Panc1 (cell line): ENCODE measurements at regions not wholly inside any gene's neighbourhood (a gene's known extent, or its start where the extent isn't known, plus 50 kb on each side); places are given as distances from the start of the nearest gene placed in this dataset.

Source experiments
- ATAC-seq: fragments of 200-7000 bp; cut with Tn5 transposase; 2 replicates; pipeline ENCODE4 v1.9.1; 2020; ENCODE audit warnings: mild to moderate bottlenecking, moderate library complexity
- BruUV-seq: library from RNA; stranded (reverse); fragments of 400-500 nt; replicated peaks from 2 replicates; lab custom pipeline; 2021; lab: Mats Ljungman, UMichigan
- CTCF ChIA-PET: fragments of 300-600 bp; sonication (Branson Sonifier 250); formaldehyde crosslinking; loops from one replicate; lab custom pipeline; 2022; ENCODE audit warnings: antibody characterized with exemption; lab: Charles Lee
- POLR2A ChIA-PET: fragments of 300-600 bp; sonication (Branson Sonifier 250); formaldehyde crosslinking; loops from one replicate; lab custom pipeline; 2022; ENCODE audit warnings: antibody characterized with exemption; lab: Charles Lee
- DNase-seq: peaks from one replicate; pipeline ENCODE4 v3.0.0-alpha.2; 2010; ENCODE audit warnings: low read depth, low spot score
- H3K27ac ChIP-seq: 2 replicates; pipeline ENCODE4 v1.5.1; 2011; ENCODE audit warnings: mild to moderate bottlenecking, low read length, inconsistent platforms
- H3K27me3 ChIP-seq: fragments of 200-500 bp; sonication (Bioruptor generic); 2 replicates; pipeline ENCODE4 v1.6.0; 2014; ENCODE audit warnings: low read length, inconsistent platforms; ENCODE audit not compliant: control insufficient read depth, insufficient read depth
- H3K36me3 ChIP-seq: fragments of 200-500 bp; sonication (Bioruptor generic); 2 replicates; pipeline ENCODE4 v1.5.1; 2014; ENCODE audit warnings: inconsistent platforms, mild to moderate bottlenecking, low read length, moderate library complexity; ENCODE audit not compliant: control insufficient read depth, insufficient read depth
- H3K4me1 ChIP-seq: 2 replicates; pipeline ENCODE4 v1.5.1; 2011; ENCODE audit warnings: inconsistent platforms, mild to moderate bottlenecking, low read length, moderate library complexity; ENCODE audit not compliant: control insufficient read depth, insufficient read depth
- H3K4me3 ChIP-seq, 2 experiments: 2 replicates each; pipeline ENCODE4 v1.5.1; 2011 to 2012; ENCODE audit warnings: low read depth in 2 of 2, low read length in 2 of 2, mild to moderate bottlenecking in 2 of 2, inconsistent platforms in 1 of 2, moderate library complexity in 1 of 2
- H3K9me3 ChIP-seq: fragments of 200-500 bp; sonication (Bioruptor generic); 2 replicates; pipeline ENCODE4 v1.5.1; 2014; ENCODE audit warnings: low read depth, mild to moderate bottlenecking, inconsistent platforms, low read length, moderate library complexity; ENCODE audit not compliant: control insufficient read depth, insufficient read depth
- POLR2AphosphoS5 ChIP-seq: IDR thresholded peaks from 2 replicates; pipeline ENCODE4 v1.6.1; 2012; ENCODE audit warnings: mild to moderate bottlenecking, low read depth, low read length, moderate library complexity
- SIN3A ChIP-seq: IDR thresholded peaks from 2 replicates; pipeline ENCODE4 v1.6.1; 2012; ENCODE audit warnings: low read depth, mild to moderate bottlenecking, low read length, moderate library complexity, borderline replicate concordance; ENCODE audit not compliant: insufficient read depth
- TCF7L2 ChIP-seq: IDR thresholded peaks from 2 replicates; pipeline ENCODE4 v1.6.1; 2011; ENCODE audit warnings: mild to moderate bottlenecking, low read depth, low read length, inconsistent platforms
- in situ Hi-C: cut with HindIII; loops from 2 replicates; pipeline ENCODE4 v1.10.0; 2016; ENCODE audit warnings: low sequenced_read_pairs, low pct_unique_long_range_greater_than_20kb
- intact Hi-C: fragments of 100-400 bp; cut with micrococcal nuclease; formaldehyde crosslinking; loops from one replicate; pipeline ENCODE4 v1.10.0; 2022; ENCODE audit not compliant: unreplicated experiment
- TF ChIP-seq, protein P1 (sequence below): fragments of 450-650 bp; IDR thresholded peaks from 2 replicates; pipeline ENCODE4 v1.5.1; 2017; ENCODE audit warnings: mild to moderate bottlenecking
- TF ChIP-seq, protein P2 (sequence below), 2 experiments: IDR thresholded peaks; 2 replicates each; pipeline ENCODE4 v1.6.1; 2011 to 2012; ENCODE audit warnings: low read depth in 2 of 2, control low read depth in 1 of 2, low read length in 1 of 2, mild to moderate bottlenecking in 1 of 2, moderate library complexity in 1 of 2; ENCODE audit not compliant: insufficient read depth in 1 of 2

DNA sequence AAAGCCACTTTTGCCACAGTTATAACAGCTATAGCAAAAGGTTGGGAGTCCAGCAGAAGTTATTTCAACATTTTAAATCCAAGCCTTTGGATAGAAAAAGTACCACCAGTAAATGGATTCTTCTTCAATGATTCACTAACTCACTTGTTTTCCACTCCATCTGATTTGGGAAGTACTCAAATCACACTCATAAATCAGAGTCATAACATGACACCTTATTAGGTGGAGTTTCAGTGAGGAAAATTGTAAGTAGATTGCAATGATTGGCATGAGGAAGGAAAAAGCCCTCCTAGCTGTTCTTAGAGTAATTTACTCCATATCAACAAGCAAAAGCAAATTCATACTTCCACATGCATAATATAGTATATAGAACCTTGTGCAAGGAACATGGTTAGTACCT is 132.9 kb downstream of the NR4A2 start:
- intact Hi-C loops (no loop called here), in situ Hi-C loops (no loop called here)
- DNase-seq = no peak
- ChIA-PET CTCF (no interaction called here), POLR2A (no interaction called here)
- Histone ChIP-seq H3K27me3 (no peaks in the 10 kb centered on the region), H3K4me1 (no peaks in the 10 kb centered on the region), H3K27ac (no peak overlapping the region), H3K4me3 (no peak overlapping the region), H3K36me3 (no peaks in the 10 kb centered on the region), H3K9me3 (no peaks in the 10 kb centered on the region)
- BruUV-seq = no TSS peak
- no peak for ATAC-seq
- TF ChIP-seq SIN3A (no peak), TCF7L2 (no peak), POLR2AphosphoS5 (no peak)
- TF ChIP-seq, protein P1, sequence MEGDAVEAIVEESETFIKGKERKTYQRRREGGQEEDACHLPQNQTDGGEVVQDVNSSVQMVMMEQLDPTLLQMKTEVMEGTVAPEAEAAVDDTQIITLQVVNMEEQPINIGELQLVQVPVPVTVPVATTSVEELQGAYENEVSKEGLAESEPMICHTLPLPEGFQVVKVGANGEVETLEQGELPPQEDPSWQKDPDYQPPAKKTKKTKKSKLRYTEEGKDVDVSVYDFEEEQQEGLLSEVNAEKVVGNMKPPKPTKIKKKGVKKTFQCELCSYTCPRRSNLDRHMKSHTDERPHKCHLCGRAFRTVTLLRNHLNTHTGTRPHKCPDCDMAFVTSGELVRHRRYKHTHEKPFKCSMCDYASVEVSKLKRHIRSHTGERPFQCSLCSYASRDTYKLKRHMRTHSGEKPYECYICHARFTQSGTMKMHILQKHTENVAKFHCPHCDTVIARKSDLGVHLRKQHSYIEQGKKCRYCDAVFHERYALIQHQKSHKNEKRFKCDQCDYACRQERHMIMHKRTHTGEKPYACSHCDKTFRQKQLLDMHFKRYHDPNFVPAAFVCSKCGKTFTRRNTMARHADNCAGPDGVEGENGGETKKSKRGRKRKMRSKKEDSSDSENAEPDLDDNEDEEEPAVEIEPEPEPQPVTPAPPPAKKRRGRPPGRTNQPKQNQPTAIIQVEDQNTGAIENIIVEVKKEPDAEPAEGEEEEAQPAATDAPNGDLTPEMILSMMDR = no peak
- TF ChIP-seq, protein P2, sequence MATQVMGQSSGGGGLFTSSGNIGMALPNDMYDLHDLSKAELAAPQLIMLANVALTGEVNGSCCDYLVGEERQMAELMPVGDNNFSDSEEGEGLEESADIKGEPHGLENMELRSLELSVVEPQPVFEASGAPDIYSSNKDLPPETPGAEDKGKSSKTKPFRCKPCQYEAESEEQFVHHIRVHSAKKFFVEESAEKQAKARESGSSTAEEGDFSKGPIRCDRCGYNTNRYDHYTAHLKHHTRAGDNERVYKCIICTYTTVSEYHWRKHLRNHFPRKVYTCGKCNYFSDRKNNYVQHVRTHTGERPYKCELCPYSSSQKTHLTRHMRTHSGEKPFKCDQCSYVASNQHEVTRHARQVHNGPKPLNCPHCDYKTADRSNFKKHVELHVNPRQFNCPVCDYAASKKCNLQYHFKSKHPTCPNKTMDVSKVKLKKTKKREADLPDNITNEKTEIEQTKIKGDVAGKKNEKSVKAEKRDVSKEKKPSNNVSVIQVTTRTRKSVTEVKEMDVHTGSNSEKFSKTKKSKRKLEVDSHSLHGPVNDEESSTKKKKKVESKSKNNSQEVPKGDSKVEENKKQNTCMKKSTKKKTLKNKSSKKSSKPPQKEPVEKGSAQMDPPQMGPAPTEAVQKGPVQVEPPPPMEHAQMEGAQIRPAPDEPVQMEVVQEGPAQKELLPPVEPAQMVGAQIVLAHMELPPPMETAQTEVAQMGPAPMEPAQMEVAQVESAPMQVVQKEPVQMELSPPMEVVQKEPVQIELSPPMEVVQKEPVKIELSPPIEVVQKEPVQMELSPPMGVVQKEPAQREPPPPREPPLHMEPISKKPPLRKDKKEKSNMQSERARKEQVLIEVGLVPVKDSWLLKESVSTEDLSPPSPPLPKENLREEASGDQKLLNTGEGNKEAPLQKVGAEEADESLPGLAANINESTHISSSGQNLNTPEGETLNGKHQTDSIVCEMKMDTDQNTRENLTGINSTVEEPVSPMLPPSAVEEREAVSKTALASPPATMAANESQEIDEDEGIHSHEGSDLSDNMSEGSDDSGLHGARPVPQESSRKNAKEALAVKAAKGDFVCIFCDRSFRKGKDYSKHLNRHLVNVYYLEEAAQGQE (IDR thresholded peaks at IDR 0.05; ENCODE audit: insufficient read depth in 1 of 2, low read depth in 2 of 2, low read length in 1 of 2) = no peak

DNA sequence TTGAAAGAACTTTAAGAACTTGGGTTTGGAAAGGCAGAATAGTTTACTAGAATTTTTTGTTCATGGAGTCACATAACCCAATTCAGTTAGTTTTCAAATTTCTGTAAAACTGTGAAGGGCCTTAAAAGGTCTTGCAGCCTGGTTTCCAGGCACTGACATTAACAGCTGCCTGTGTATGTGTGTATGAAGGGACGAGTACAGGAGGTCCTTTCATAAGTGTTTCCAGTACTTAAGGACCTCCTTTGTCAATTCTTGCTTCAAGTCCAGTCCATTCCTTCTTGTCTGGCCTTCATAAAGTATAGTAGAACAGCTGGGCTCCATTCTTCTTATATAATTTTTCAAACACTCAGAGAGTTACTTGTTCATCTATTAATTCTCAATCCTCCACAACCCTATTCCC is 136.5 kb downstream of the NR4A2 start:
- no TSS peak for BruUV-seq
- no peak for DNase-seq
- CTCF ChIA-PET = no interaction called here

More for the DNA sequence above, 136.5 kb downstream of the NR4A2 start:
- no peaks in the 10 kb centered on the region for H3K36me3 ChIP-seq
- no peaks in the 10 kb centered on the region for H3K9me3 ChIP-seq
- no peak for ATAC-seq
- POLR2A ChIA-PET = no interaction called here
- intact Hi-C loops (no loop called here), in situ Hi-C loops (no loop called here)
- H3K4me1 ChIP-seq = no peaks in the 10 kb centered on the region
- no peaks in the 10 kb centered on the region for H3K27me3 ChIP-seq
- no peak overlapping the region for H3K27ac ChIP-seq
- TF ChIP-seq, protein P2 (IDR thresholded peaks at IDR 0.05; ENCODE audit: insufficient read depth in 1 of 2, low read depth in 2 of 2, low read length in 1 of 2) = no peak
- TF ChIP-seq, protein P1 = no peak
- TF ChIP-seq SIN3A (no peak), TCF7L2 (no peak), POLR2AphosphoS5 (no peak)
- H3K4me3 ChIP-seq = no peak overlapping the region
